ENCODE measurements at regions not wholly inside any gene's neighbourhood (a gene's known extent, or its start where the extent isn't known, plus 50 kb on each side); places are given as distances from the start of the nearest gene placed in this dataset.
A peak's percentile ranks its signal among the peaks of the same experiment; 100 is the strongest.

- H2BK5ac ChIP-seq (ENCODE audit: low read depth, low read length, poor library complexity, severe bottlenecking) = no peak overlapping the region
- ATAC-seq (ENCODE audit: low read depth) = no peak
- intact Hi-C loops (cut with micrococcal nuclease) = loop anchor here (5.0 kb wide), 1 partner anchor 79 kb away; no protein-coding TSS in a partner anchor
- POLR2A ChIA-PET (ENCODE audit: unreplicated experiment) = no interaction called here
- H3K56ac ChIP-seq (ENCODE audit: extremely low read depth, insufficient read depth, low read length) = no peak overlapping the region
- WGBS, 2 experiments (ENCODE audit: extremely low coverage in 2 of 2, insufficient read length in 1 of 2) = no CpG with 5 or more reads among the region's 4 CpGs
- no peaks in the 10 kb centered on the region for H3K36me3 ChIP-seq (ENCODE audit: control insufficient read depth, insufficient read depth, low read length)
- no peak overlapping the region for H3K23ac ChIP-seq (ENCODE audit: low read depth, low read length)
- H2BK120ac ChIP-seq (ENCODE audit: low read depth, low read length) = peak overlapping the region; percentile 4; the same call in 1 of the 2 replicates
- H2AFZ ChIP-seq (replicated peaks; ENCODE audit: low read length, poor library complexity) = no peak overlapping the region
- H3K79me1 ChIP-seq (ENCODE audit: low read depth in 1 of 2, low read length in 2 of 2) = no peaks in the 10 kb centered on the region
- TF ChIP-seq ELK1 (IDR thresholded peaks at IDR 0.05; ENCODE audit: borderline replicate concordance, low read depth, low read length) (no peak), RAD21 (IDR thresholded peaks at IDR 0.05; ENCODE audit: low read length) (no peak), CTCF (conservative IDR thresholded peaks at IDR 0.05; ENCODE audit: low read depth, low read length) (no peak), RCOR1 (IDR thresholded peaks at IDR 0.05; ENCODE audit: insufficient replicate concordance, low read length) (no peak), CEBPB (IDR thresholded peaks at IDR 0.05; ENCODE audit: low read depth, low read length) (no peak), USF2 (IDR thresholded peaks at IDR 0.05; ENCODE audit: low read depth, low read length) (no peak), MAZ (IDR thresholded peaks at IDR 0.05; ENCODE audit: borderline replicate concordance, low read depth, low read length) (no peak)
- H3K4me2 ChIP-seq (ENCODE audit: low read depth, low read length) = no peak overlapping the region
- dilution Hi-C loops (cut with HindIII; ENCODE audit: low sequenced_read_pairs, unreplicated experiment) = no loop called here
- peaks cover 7% of the 10 kb centered on the region for H3K27me3 ChIP-seq (ENCODE audit: control insufficient read depth, insufficient read depth, low read length)
- no peak overlapping the region for H2AK9ac ChIP-seq (replicated peaks; ENCODE audit: low read depth, low read length, poor library complexity)
- no peak overlapping the region for H4K91ac ChIP-seq (ENCODE audit: insufficient read depth, low read depth, low read length)
- no peak overlapping the region; the same call in 1 of the 2 replicates for H2AK5ac ChIP-seq (ENCODE audit: low read depth, low read length)
- no peak overlapping the region for H2BK15ac ChIP-seq (ENCODE audit: low read depth, low read length)
- no peak overlapping the region for H3K4me3 ChIP-seq (ENCODE audit: insufficient read depth, low read depth, low read length)
- no peak overlapping the region; the same call in 1 of the 2 replicates for H3K4ac ChIP-seq (ENCODE audit: low read depth, low read length)
- H3K14ac ChIP-seq (replicated peaks; ENCODE audit: low read depth, low read length) = no peak overlapping the region
- CTCF ChIA-PET = no interaction called here
- no peak for DNase-seq
- H4K20me1 ChIP-seq (ENCODE audit: insufficient read depth, low read length) = no peaks in the 10 kb centered on the region
- H3K4me1 ChIP-seq (ENCODE audit: control insufficient read depth, insufficient read depth, low read length) = peaks cover 9% of the 10 kb centered on the region; the same call in 1 of the 2 replicates
- in situ Hi-C loops (cut with MboI; ENCODE audit: low sequenced_read_pairs) = no loop called here
- H3K9me3 ChIP-seq (ENCODE audit: control insufficient read depth, insufficient read depth, low read length) = no peaks in the 10 kb centered on the region; the same call in 1 of the 2 replicates
- no peak overlapping the region for H3K27ac ChIP-seq (ENCODE audit: insufficient read depth, low read length)
- H3K9me1 ChIP-seq (ENCODE audit: insufficient read depth, low read length) = peaks cover 3% of the 10 kb centered on the region
- no peak overlapping the region for H2BK20ac ChIP-seq (ENCODE audit: low read depth, low read length)
- no peak overlapping the region for H3K9ac ChIP-seq (ENCODE audit: low read depth, low read length)
- BruUV-seq (replicated peaks) = no TSS peak
- H4K8ac ChIP-seq (ENCODE audit: low read depth in 2 of 2, low read length in 2 of 2) = no peak overlapping the region
- no peak overlapping the region for H3K18ac ChIP-seq (ENCODE audit: low read depth, low read length)
- no peak overlapping the region for H4K5ac ChIP-seq (ENCODE audit: low read depth, low read length)
Measured at GRCh38 chr5:73295921-73296320, 122.9 kb downstream of the TMEM174 start.

Measured in IMR-90 (cell line).